Stimulated activated CD8-positive, alpha-beta memory T cell treated with anti-CD3 and anti-CD28 coated beads, Interleukin-15, amount 100 ng/mL, for 24 hours (primary cell): ENCODE measurements at regions not wholly inside any gene's neighbourhood (a gene's known extent, or its start where the extent isn't known, plus 50 kb on each side); places are given as distances from the start of the nearest gene placed in this dataset.

Experiments
- DNase-seq: peaks from one replicate; pipeline ENCODE4 v3.0.0-alpha.2; 2020; ENCODE audit warnings: low read depth

DNA sequence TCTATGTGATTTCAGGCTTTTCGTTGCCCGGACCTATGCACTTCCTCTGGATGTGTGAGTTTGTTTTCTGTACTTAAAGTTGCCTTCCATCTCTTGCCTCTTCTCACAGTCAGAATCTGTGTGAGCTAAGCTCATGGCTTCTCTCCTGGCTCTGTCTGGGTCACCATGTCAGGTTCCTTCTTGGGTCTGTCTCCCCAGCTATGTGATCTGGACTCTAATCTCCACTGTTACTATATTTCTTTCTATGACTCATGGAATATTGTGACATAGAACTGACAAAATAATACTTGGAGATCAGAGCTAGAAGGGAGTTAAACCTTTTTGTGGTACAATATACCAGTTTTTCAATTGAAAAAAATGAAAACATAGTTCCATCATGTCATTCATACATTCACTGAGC lies 172.7 kb upstream of the FGGY start:
- DNase-seq = no peak

GRCh38 chr1:59125154-59125553 lies 171.7 kb upstream of the FGGY start:
- DNase-seq = no peak

- DNase-seq = no peak
These were observed 171.1 kb upstream of the FGGY start for GRCh38 chr1:59125676-59126320.

DNA sequence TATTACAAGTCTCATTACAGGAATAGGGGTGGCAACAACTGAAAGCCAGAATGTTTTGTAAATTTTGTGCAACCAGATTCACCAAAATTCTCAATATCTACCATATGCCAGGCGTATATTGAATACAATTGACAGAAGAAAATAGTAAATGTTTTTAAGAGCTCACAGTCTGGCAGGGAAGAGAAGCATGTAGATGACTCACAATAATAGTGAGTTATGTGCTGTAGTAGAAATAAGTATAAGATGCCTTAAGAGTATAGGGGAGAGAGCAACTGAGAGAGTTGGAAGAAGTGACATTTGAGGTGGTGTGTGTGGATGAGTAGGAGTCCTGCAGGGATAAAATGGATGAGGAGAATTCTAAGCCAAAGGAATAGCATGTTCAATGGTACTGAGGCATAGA lies 170.5 kb upstream of the FGGY start:
- DNase-seq = no peak

DNA sequence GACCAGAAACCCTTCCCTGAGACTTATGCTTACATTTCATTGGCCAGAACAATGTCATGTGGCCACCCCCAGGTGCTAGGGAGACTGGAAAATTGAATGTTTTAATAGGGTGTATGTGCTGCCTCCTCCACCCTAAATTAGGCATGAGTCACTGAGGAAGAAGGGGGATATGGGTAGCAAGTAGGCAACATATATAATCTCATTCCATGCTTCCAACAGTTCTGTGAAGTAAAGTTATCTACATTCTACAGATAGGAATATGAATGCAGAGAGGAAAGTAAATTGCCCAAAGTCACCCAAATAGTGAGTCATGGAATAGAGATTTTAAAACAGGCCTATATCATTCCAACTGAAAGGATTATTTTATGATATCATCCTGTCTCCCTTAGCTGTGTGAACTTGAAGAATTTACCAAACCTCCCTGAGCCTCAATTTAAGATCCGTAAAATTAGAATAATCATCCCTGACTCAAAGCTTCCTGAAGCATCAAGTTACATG lies 168.6 kb upstream of the FGGY start:
- DNase-seq = no peak

DNA sequence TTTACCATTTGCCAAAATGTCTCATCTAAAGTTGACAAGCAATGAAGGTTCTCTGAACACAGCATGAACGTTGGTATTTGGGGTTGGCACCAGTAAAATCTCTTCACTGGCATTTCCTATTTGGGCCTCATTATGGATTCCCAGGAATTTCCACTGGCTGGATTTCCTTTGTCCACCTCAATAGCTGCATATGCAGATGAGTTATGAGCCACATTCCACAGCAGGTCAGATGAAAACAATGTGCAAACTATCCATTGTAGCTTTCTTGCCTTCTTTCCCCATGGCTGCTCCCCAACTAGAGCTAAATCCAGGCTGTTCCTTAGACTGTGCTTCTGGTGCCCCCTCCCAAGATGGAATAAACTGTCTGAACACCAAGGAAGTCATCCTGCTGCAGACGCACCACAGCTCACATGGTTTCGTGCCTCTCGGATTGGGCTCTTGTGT lies 168.1 kb upstream of the FGGY start:
- no peak for DNase-seq

GRCh38 chr1:59132295-59132694 lies 164.6 kb upstream of the FGGY start:
- no peak for DNase-seq

DNA sequence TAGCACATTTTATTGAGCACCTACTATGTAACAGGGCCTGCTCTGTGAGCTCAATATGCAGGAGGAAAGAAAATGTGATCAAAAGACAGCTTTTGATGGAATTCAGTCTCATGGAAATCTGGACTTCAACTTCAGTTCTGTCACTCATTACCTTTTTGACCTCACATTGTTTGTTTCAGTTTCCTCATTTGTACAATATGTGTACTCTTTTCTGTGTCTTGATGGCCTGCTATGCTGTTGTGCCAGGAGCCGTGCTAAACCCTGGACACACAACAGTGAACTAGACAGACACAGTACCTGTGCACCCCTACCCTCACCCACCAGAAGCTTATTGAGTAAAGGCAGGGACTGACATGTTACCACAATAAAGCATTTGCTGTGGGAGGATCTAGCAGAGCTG lies 162.9 kb upstream of the FGGY start:
- no peak for DNase-seq

GRCh38 chr1:59135761-59136255 lies 161.1 kb upstream of the FGGY start:
- no peak for DNase-seq

DNA sequence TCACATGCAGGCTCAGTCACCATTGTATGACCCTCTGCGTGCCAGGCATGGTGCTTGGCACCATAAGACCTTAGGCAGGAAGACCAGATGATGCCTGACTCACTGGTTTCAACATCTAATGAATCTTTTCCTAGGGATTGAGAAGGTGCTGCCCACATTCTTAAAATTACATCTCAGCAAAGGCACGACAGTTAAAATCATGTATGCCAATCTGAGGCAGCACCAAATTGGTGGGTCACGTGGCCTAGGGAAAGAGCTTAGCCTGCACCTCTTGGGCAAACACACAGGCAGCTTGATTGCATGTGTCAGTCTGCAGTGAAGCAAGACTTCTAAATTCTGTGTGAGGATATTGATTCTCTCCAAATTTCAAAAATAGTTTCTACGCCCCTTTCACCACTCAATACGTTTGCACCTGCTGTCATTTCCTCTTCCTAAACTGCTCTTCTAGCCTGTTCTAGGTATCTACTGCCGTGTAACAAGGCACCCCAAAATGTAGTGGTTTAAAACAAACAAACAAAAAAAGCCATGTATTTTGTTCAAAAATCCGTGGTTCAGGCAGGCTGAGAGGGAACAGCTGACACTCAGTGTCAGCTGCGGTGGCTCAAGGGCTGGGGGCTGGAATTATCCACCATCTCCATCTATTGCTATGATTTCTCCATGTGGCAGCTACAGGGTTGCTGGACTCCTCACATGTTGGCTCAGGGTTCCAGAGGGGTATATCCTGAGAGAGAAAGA lies 160.2 kb upstream of the FGGY start:
- no peak for DNase-seq

- no peak for DNase-seq
These were observed 159.6 kb upstream of the FGGY start for GRCh38 chr1:59137276-59137615.

- no peak for DNase-seq
These were observed 158.9 kb upstream of the FGGY start for GRCh38 chr1:59137968-59138367.

DNA sequence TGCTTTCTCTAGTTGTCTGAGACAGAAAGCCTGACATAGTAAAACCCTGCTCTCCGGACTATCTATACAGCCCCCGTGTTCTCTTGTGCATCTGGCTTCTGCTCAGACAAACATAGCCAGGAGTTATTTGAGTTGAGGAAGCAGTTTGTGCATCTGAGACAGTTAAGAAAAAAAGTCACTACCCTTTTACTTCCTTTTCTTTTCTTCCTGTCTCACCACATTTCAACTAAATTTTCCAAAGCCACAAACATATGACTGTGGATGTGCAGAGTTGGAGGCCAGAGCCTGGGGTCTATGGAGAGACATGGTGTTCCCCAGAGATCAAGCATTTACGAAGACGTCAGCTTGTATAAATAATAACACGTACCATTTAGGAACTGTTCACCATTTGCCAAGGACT lies 158.5 kb upstream of the FGGY start:
- DNase-seq = no peak

DNA sequence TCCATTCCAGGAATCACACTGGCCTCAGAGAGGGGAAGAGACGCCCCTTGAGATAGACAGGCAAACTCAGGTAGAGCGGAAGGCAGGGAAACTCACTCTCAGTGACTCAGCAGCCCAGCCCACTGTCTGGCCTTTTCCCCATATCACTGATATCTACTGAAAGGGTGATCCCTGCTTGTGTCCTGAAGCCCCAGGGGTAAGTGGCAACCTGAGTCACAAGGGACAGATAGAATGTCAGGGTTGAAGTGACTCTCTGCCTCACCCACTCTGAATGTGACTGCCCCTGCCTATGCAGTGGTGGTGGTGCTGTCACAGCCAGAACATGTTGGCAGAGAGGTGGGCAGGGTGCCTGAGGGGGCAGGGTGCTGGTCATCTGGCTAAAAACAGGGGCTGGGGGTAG lies 157.5 kb upstream of the FGGY start:
- DNase-seq = no peak

DNA sequence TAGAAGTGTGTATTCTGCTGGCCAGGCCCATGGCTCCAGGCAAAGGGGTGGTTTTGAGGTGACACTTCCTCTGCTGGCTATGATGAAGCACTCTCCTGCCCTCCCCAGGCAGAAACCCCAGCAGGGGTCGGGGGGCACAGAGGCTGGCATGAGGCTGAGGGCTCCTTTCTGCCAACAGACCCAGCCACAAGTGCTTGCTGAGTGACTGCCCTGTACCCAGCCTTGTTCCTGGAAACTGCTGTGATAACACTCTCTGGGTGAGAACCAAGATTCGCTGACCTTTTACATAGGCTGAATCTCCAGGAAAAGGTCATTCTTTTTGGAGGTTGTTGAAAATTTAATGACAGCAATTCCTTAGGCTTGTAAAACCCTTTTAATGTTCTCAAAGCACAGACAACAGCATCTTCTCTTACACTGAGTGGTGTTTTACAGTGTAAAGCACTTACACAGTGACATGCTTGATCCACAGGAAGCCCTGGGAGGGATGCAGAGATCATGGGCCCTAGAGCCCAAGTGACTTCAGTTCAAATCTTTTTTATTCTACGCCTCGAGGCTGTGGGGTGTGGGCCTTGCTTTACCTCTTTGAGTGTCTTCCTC lies 155.5 kb upstream of the FGGY start:
- no peak for DNase-seq

GRCh38 chr1:59142311-59143132 lies 154.4 kb upstream of the FGGY start:
- no peak for DNase-seq

GRCh38 chr1:59143133-59143487 lies 153.8 kb upstream of the FGGY start:
- no peak for DNase-seq

DNA sequence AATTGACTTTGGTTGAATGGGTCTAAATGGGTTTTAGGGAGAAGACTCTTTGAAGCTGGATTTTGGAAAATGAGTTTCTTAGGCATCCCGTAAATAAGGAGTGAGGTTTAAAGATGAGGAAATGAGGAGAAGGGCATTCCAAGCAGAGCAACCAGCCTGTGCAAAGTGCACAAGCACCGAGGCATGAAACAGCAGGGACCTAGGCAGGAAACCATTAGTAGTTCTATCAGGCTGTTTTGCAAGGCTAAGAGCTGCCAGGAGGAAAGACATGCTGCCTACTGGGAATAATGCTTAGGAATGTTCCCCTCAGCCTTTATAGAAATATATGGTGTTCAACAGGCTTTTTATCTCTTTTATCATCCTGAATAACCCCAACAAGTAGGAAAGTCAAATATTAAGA lies 153.1 kb upstream of the FGGY start:
- DNase-seq = no peak

DNA sequence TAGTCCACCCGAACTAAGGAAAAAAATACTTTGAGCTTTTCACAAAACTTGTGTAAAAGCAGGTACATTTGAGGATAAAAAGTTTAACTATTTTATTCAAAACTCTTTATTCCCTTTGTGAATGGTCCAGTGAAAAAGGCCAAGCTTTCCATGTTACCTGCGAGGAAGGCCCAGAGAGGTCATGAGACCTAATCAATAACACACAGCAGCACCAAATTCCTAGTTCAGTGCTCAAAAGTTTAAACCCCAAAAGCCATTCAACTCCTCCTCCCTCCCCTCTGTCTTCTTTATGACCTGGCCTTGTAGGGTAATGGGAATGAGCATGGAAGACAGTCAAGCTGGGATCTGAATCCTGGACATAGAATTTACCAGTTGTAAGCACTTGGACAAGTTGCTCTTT lies 151.9 kb upstream of the FGGY start:
- DNase-seq = no peak

DNA sequence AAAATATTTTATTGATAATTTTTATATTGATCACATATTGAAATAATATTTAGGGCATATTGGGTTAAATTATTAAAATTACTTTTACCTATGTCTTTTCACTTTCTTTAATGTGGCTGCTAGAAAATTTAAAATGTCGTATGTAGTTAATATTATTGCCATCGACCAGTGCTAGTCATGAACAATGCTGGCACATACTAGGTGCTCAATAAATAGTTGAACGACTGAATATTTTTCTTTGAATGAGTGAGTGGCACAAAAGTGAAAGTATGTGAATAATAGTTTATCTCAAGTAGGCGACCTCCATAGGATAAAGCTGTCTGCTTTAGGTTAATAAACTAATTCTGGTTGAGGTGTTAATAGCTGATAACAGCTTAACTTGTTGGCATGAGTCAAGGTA lies 150.8 kb upstream of the FGGY start:
- DNase-seq = no peak

DNA sequence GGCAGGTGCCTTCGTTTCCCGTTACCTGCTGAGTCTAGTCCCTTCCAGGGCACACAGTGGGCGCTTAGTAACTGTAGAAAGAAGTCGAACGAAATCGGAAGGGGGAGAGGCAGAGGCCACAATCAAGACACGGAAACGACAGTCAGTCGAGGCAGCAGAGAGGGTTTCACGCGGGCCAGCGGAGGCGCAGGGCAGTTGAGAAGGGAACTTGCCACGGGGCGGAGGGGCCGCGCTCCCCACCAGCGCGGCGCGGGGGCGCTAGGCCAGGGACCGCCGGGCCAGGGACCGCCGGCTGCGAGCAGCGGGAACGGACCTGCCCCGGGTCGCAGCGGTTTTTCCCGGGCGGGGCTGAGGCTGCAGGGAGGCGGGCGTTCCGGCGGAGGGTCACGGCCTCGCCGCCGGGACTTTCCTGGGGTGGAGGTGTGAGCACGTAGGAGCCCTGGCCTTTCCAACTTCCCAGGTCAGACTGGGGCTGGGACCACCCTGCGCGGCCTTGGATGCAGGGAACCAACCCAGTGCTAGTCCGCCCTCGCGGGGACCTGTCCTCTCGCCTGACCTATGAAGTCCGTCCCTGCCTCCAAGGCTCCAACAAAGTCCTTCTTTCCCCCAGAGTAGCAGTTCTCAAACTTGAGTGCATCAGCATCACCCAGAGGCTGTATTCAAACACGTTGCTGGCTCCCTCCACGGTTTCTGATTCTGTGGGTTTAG lies 150.1 kb upstream of the FGGY start:
- peak; percentile 17 for DNase-seq

- no peak for DNase-seq
These were observed 147.5 kb upstream of the FGGY start for GRCh38 chr1:59149435-59149834.
